ENCODE measurements at regions not wholly inside any gene's neighbourhood (a gene's known extent, or its start where the extent isn't known, plus 50 kb on each side); places are given as distances from the start of the nearest gene placed in this dataset.
A peak's percentile ranks its signal among the peaks of the same experiment; 100 is the strongest.
"Not testable (repeated sequence)": the region's sequence is repeated elsewhere in the genome, so short reads cannot be mapped to it uniquely, and the experiment has no call there.

- Histone ChIP-seq H3K27ac (no peak overlapping the region), H3K9ac (ENCODE audit: insufficient read length) (no peak overlapping the region), H3K36me3 (ENCODE audit: insufficient read depth, low read length) (no peaks in the 10 kb centered on the region), H3K9me3 (ENCODE audit: low read depth, low read length) (no peaks in the 10 kb centered on the region), H3K4me3 (no peak overlapping the region)
- no peak for DNase-seq (ENCODE audit: low read depth, low spot score)
- TF ChIP-seq EZH2 (IDR thresholded peaks at IDR 0.05) (no peak), FOXP2 (optimal IDR thresholded peaks at IDR 0.05; ENCODE audit: control extremely low read depth, extremely low read length, insufficient read depth) (no peak), POLR2AphosphoS5 (IDR thresholded peaks at IDR 0.05; ENCODE audit: borderline replicate concordance, low read depth, low read length) (no peak)
Observed at GRCh38 chr13:84127597-84128128, 245.4 kb upstream of the SLITRK1 start.

DNA sequence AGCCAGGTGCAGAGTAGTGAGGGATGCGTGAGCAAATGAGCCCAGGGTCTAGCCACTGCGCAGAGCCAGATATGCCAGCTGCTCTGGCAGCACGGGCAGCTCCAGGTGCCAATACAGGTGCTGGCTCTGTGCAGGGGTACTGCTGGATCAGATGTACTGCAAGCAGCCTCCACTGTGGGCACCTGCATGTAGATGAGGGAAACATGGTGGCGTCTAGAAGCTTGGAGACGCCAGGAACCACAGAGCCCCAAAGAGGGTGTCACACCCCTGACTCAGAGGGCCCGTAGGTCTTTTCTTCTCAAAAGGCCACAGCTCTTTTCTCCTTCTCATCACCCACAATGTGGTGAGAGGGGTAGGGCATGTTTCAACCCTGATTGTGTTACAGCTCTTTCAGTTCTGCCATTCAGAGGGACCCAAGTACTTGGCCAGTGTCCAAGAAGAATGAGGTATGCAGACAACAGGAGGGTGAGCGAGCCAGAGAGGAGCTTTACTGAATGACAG is 244.4 kb upstream of the SLITRK1 start:
- H3K9me3 ChIP-seq (ENCODE audit: low read depth, low read length) = no peaks in the 10 kb centered on the region
- no peak for DNase-seq (ENCODE audit: low read depth, low spot score)
- H3K9ac ChIP-seq (ENCODE audit: insufficient read length) = no peak overlapping the region
- H3K4me3 ChIP-seq = no peak overlapping the region
- no peaks in the 10 kb centered on the region for H3K36me3 ChIP-seq (ENCODE audit: insufficient read depth, low read length)
- no peak overlapping the region for H3K27ac ChIP-seq
- TF ChIP-seq POLR2AphosphoS5 (IDR thresholded peaks at IDR 0.05; ENCODE audit: borderline replicate concordance, low read depth, low read length) = no peak
- TF ChIP-seq EZH2 (IDR thresholded peaks at IDR 0.05) = no peak

DNA sequence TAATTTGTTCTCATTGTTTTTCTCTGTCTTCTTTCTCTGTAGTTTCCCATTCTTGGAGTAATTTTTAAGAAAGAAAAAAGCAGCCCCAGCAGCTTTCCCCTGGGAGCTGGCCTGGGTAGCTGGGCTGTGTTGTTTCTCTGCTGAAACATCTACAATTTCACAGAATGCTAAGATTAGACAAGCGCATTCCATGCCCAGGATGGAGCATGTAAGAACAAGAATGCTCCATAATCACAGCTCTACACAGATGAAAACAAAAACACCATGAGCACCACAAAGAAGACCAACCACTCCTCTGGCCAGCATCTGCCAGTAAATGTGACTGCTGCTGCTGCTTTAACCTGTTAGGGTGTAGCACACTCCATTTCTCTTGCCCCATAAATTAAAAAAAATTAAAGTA is 239.2 kb upstream of the SLITRK1 start:
- TF ChIP-seq FOXP2 (optimal IDR thresholded peaks at IDR 0.05; ENCODE audit: control extremely low read depth, extremely low read length, insufficient read depth) (no peak), EZH2 (IDR thresholded peaks at IDR 0.05) (no peak)
- H3K27ac ChIP-seq = no peak overlapping the region; the same call in 1 of the 2 replicates
- DNase-seq (ENCODE audit: low read depth, low spot score) = no peak

GRCh38 chr13:84118839-84119409 is 236.7 kb upstream of the SLITRK1 start:
- peak; percentile 87 for DNase-seq (ENCODE audit: low read depth, low spot score)
- H3K9ac ChIP-seq (ENCODE audit: insufficient read length) = peak overlapping the region; percentile 42
- peak overlapping the region; percentile 61 for H3K4me3 ChIP-seq
- TF ChIP-seq FOXP2 (optimal IDR thresholded peaks at IDR 0.05; ENCODE audit: control extremely low read depth, extremely low read length, insufficient read depth) (no peak), POLR2AphosphoS5 (IDR thresholded peaks at IDR 0.05; ENCODE audit: borderline replicate concordance, low read depth, low read length) (peak; percentile 35; the same call in 1 of the 2 replicates)
- H3K36me3 ChIP-seq (ENCODE audit: insufficient read depth, low read length) = no peaks in the 10 kb centered on the region
- H3K9me3 ChIP-seq (ENCODE audit: low read depth, low read length) = no peaks in the 10 kb centered on the region
- peak overlapping the region; percentile 95 for H3K27ac ChIP-seq

More for the DNA sequence above, 239.2 kb upstream of the SLITRK1 start:
- Histone ChIP-seq H3K4me3 (no peak overlapping the region), H3K9ac (ENCODE audit: insufficient read length) (no peak overlapping the region), H3K36me3 (ENCODE audit: insufficient read depth, low read length) (no peaks in the 10 kb centered on the region), H3K9me3 (ENCODE audit: low read depth, low read length) (no peaks in the 10 kb centered on the region)

DNA sequence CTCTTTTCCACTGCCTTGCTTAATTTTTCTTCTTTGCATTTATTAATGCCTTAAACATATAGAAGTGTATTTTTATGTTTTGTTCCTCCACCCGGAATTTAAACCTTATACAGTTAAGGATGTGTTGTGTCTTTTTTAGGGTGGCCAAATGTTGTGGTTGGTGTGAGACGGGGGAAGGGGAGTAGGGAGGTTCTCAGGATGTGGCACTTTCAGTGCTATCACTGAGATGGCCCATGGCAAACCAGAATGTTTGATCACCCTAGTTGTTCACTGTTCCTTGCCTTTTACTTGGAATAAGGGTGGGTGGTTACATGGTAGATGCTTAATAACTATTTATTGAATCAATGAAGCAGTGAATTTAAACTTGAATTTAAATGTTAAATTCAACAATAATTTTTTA is 216.0 kb upstream of the SLITRK1 start:
- Histone ChIP-seq H3K9me3 (ENCODE audit: low read depth, low read length) (no peaks in the 10 kb centered on the region), H3K36me3 (ENCODE audit: insufficient read depth, low read length) (no peaks in the 10 kb centered on the region), H3K4me3 (no peak overlapping the region), H3K9ac (ENCODE audit: insufficient read length) (no peak overlapping the region), H3K27ac (no peak overlapping the region)
- no peak for DNase-seq (ENCODE audit: low read depth, low spot score)
- TF ChIP-seq EZH2 (IDR thresholded peaks at IDR 0.05) (no peak), FOXP2 (optimal IDR thresholded peaks at IDR 0.05; ENCODE audit: control extremely low read depth, extremely low read length, insufficient read depth) (no peak), POLR2AphosphoS5 (IDR thresholded peaks at IDR 0.05; ENCODE audit: borderline replicate concordance, low read depth, low read length) (no peak)

GRCh38 chr13:84097148-84097547 is 214.9 kb upstream of the SLITRK1 start:
- H3K9me3 ChIP-seq (ENCODE audit: low read depth, low read length) = no peaks in the 10 kb centered on the region

DNA sequence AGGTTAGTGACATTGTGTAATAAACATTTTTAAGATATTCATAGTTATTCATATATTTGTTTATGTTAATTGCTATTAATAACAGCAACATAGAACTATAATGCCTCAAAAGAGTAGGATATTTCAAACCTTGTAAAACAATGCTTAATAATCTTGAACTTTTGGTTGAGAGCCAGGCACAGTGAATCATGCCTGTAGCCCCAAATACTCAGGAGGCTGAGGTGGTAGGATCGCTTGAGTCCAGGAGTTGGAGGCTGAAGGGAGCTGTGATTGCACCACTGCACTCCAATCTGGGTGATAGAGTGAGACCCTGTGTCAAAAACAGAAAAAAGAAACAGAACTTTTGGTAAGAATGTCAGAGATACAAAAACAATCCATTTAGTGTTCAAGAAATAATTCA is 213.9 kb upstream of the SLITRK1 start:
- no peak overlapping the region for H3K4me3 ChIP-seq
- no peaks in the 10 kb centered on the region for H3K36me3 ChIP-seq (ENCODE audit: insufficient read depth, low read length)
- no peak for DNase-seq (ENCODE audit: low read depth, low spot score)
- no peak for TF ChIP-seq FOXP2 (optimal IDR thresholded peaks at IDR 0.05; ENCODE audit: control extremely low read depth, extremely low read length, insufficient read depth)
- no peak for TF ChIP-seq POLR2AphosphoS5 (IDR thresholded peaks at IDR 0.05; ENCODE audit: borderline replicate concordance, low read depth, low read length)
- TF ChIP-seq EZH2 (IDR thresholded peaks at IDR 0.05) = no peak
- no peak overlapping the region for H3K9ac ChIP-seq (ENCODE audit: insufficient read length)
- H3K9me3 ChIP-seq (ENCODE audit: low read depth, low read length) = no peaks in the 10 kb centered on the region
- no peak overlapping the region for H3K27ac ChIP-seq

More at GRCh38 chr13:84097148-84097547, 214.9 kb upstream of the SLITRK1 start:
- Histone ChIP-seq H3K4me3 (no peak overlapping the region), H3K36me3 (ENCODE audit: insufficient read depth, low read length) (no peaks in the 10 kb centered on the region), H3K9ac (ENCODE audit: insufficient read length) (no peak overlapping the region), H3K27ac (no peak overlapping the region)
- DNase-seq (ENCODE audit: low read depth, low spot score) = no peak
- TF ChIP-seq EZH2 (IDR thresholded peaks at IDR 0.05) (no peak), POLR2AphosphoS5 (IDR thresholded peaks at IDR 0.05; ENCODE audit: borderline replicate concordance, low read depth, low read length) (no peak), FOXP2 (optimal IDR thresholded peaks at IDR 0.05; ENCODE audit: control extremely low read depth, extremely low read length, insufficient read depth) (no peak)

- Histone ChIP-seq H3K9ac (ENCODE audit: insufficient read length) (no peak overlapping the region), H3K4me3 (no peak overlapping the region), H3K36me3 (ENCODE audit: insufficient read depth, low read length) (no peaks in the 10 kb centered on the region), H3K9me3 (ENCODE audit: low read depth, low read length) (no peaks in the 10 kb centered on the region), H3K27ac (no peak overlapping the region)
- TF ChIP-seq FOXP2 (optimal IDR thresholded peaks at IDR 0.05; ENCODE audit: control extremely low read depth, extremely low read length, insufficient read depth) (no peak), EZH2 (IDR thresholded peaks at IDR 0.05) (no peak), POLR2AphosphoS5 (IDR thresholded peaks at IDR 0.05; ENCODE audit: borderline replicate concordance, low read depth, low read length) (no peak)
- no peak for DNase-seq (ENCODE audit: low read depth, low spot score)
Observed at GRCh38 chr13:84088996-84089395, 206.7 kb upstream of the SLITRK1 start.

- no peak overlapping the region for H3K9ac ChIP-seq (ENCODE audit: insufficient read length)
- no peak overlapping the region for H3K4me3 ChIP-seq
- H3K9me3 ChIP-seq (ENCODE audit: low read depth, low read length) = no peaks in the 10 kb centered on the region
- H3K27ac ChIP-seq = no peak overlapping the region
- no peaks in the 10 kb centered on the region for H3K36me3 ChIP-seq (ENCODE audit: insufficient read depth, low read length)
- no peak for DNase-seq (ENCODE audit: low read depth, low spot score)
- TF ChIP-seq EZH2 (IDR thresholded peaks at IDR 0.05) (no peak), FOXP2 (optimal IDR thresholded peaks at IDR 0.05; ENCODE audit: control extremely low read depth, extremely low read length, insufficient read depth) (no peak), POLR2AphosphoS5 (IDR thresholded peaks at IDR 0.05; ENCODE audit: borderline replicate concordance, low read depth, low read length) (no peak)
Observed at GRCh38 chr13:84086847-84087162, 204.5 kb upstream of the SLITRK1 start.

DNA sequence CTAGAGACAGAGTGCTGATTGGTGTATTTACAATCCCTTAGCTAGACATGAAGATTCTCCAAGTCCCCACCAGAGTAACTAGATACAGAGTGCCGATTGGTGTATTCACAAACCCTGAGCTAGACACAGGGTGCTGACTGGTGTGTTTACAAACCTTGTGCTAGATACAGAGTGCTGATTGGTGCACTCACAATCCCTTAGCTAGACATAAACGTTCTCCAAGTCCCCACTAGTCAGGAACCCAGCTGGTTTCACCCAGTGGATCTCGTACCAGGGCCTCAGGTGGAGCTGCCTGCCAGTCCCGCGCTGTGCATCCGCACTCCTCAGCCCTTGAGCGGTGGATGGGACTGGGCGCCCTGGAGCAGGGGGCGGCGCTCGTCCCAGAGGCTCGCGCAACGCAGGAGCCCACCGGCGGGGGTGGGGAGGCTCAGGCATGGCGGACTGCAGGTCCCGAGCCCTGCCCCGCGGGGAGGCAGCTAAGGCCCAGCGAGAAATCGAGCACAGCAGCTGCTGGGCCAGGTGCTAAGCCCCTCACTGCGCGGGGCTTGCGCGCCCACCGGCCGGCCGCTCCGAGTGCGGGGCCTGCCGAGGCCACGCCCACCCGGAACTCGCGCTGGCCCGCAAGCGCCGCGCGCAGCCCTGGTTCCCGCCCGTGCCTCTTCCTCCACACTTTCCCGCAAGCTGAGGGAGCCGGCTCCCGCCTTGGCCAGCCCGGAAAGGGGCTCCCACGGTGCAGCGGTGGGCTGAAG is 204.0 kb upstream of the SLITRK1 start:
- not testable (repeated sequence) for DNase-seq (ENCODE audit: low read depth, low spot score); H3K9ac ChIP-seq (ENCODE audit: insufficient read length); H3K36me3 ChIP-seq (ENCODE audit: insufficient read depth, low read length); H3K4me3 ChIP-seq; H3K27ac ChIP-seq; H3K9me3 ChIP-seq (ENCODE audit: low read depth, low read length)
